CD4-positive, alpha-beta T cell treated with Interferon gamma for 1 hour (primary cell): ENCODE measurements at regions not wholly inside any gene's neighbourhood (a gene's known extent, or its start where the extent isn't known, plus 50 kb on each side); places are given as distances from the start of the nearest gene placed in this dataset.
"Not testable (repeated sequence)": the region's sequence is repeated elsewhere in the genome, so short reads cannot be mapped to it uniquely, and the experiment has no call there.

Experiments used
- DNase-seq: peaks from one replicate; pipeline ENCODE4 v3.0.0-alpha.2; 2020

- DNase-seq = no peak
Measured at GRCh38 chr19:27894906-27895754, 1317.8 kb downstream of the UQCRFS1 start.

DNA sequence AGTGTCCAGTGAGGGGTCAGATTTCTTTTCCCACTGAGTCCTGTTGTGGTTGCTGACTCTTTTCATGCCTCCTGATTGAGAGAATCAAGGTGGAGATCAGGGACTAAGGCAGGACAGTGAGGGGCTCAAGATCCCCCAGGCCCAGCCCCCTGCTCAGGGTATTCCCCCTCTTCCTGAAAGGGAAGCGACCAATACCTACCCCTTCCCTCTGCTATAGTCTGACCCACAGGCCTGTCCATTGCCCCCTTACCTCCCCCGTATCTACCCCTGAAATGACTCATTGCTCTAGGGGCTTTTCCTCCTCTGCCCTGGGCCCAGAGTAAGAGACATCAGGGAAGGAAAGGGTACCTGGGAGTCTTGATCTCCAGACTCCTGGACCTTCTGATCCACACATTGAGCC, 1320.5 kb downstream of the UQCRFS1 start:
- no peak for DNase-seq

DNA sequence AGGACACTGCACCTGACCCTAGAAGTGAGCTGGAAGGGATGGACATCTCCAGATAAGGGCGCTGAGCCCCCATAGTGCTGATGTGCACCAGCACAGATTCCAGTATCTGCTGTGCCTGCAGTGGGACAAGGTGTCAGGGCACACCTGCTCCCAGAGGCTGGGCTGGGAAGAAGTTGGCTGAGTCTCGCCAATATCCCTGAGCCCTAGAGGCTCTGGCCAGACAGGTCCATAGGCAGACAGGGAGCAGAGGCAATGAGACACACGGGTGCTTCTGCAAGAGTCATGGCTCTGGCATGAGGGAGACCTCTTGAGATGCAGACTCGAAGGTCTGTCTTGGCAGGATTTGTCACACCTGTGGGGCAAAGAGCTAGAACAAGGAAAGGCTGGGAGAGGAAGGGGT, 1321.5 kb downstream of the UQCRFS1 start:
- DNase-seq = no peak

- no peak for DNase-seq
Measured at GRCh38 chr19:27890696-27891095, 1322.3 kb downstream of the UQCRFS1 start.

DNA sequence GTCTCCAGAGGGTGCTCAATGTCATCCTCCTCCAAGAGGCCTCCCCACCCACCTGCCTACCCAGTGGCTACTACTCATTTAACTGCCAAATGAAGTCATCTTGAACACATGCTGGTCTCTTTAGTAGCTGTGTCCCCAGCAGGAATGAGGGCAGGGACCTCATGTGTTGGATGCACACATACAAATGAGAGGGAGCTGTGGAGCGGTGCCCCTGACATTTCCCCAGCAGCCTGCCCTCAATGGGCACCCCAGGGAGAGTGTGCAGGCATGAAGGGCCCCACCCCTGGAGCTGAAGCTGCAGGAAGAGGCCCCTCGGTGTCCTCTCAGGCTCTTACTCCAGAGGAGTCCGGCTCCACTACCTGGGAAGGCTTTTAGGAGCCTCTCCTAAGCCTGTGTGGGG, 1322.7 kb downstream of the UQCRFS1 start:
- no peak for DNase-seq

- no peak for DNase-seq
Measured at GRCh38 chr19:27889156-27889555, 1323.8 kb downstream of the UQCRFS1 start.

DNA sequence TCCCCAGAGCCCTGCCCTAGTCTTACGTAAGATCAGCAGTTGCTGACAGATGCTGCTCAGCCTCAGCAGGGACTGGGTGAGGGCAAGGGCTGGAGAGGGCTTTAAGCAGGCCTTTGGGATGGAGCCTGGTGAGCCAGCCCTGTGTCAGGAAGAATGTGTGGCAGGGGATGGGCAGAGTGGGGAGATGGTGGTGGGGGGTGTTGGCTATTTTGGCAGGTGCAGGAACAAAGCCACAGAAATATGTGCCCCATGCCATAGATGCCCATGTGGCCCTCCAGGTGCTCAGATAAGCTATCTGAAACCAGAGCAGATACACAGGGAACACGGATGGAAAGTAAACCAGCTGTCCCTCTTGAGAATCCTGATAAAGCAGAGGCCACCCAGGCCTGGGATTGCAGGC, 1325.0 kb downstream of the UQCRFS1 start:
- DNase-seq = no peak

- no peak for DNase-seq
Measured at GRCh38 chr19:27885359-27885758, 1327.6 kb downstream of the UQCRFS1 start.

GRCh38 chr19:27884376-27884775, 1328.6 kb downstream of the UQCRFS1 start:
- DNase-seq = no peak

- no peak for DNase-seq
Measured at GRCh38 chr19:27881213-27881612, 1331.7 kb downstream of the UQCRFS1 start.

DNA sequence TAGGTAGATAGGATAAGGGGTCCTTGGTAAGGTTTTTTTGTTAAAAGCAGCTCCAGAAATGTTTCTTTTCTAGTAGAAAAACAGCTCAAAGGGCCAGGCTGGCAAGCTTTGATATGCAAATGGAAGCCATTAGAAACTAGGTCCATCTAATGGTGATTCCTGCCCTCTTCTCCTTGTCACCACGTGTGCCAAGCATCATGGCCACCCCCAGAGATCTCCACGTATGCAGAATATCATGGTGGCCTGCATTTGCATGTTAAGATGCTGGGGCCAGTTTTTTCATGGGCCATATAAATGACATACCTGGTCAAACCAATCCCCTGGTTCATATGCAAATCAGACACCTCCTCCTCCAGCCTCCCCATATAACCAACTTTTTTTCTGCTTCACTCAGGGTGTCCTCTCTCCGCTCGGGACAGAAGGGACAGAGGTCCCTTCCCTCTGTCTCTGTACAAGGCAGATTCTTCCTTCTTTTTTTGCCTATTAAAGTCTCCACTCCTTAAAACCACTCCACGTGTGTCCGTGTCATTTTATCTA, 1335.9 kb downstream of the UQCRFS1 start:
- no peak for DNase-seq

DNA sequence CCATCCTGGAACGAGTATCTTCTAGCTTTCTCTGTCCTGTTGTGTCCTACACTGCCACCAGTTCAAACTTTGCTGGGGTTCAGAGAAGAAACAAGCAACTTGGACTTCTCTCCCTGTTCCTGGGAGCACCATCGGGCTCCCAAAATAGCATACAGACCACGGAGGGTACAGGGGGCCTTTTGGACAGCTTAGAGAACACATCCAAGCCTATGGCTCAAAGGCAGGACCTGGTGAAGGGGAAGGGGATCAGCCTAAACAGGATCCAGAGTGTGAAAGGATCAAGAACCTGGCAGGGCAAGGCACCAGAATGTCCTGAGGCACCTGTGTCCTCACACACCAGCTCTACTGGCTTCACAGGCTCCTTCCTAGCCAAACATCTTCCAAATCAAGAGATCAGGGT, 1336.5 kb downstream of the UQCRFS1 start:
- no peak for DNase-seq

DNA sequence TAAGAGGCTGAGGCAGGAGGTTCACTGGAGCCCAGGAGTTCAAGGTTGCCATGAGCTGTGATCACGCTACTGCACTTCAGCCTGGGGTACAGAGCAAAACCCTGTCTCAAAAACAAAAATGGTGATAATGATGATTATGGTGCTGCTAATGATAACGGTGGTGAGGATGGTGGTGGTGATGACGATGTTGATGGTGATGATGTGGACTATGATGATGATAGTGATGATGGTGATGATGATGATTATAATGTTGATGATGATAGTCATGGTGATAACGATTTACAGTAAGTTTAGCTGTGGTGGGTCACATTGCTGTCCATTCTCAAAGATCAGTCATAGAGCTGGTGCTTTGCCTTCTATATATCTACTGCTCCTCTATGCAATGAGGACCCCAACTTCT, 1340.6 kb downstream of the UQCRFS1 start:
- DNase-seq = no peak

DNA sequence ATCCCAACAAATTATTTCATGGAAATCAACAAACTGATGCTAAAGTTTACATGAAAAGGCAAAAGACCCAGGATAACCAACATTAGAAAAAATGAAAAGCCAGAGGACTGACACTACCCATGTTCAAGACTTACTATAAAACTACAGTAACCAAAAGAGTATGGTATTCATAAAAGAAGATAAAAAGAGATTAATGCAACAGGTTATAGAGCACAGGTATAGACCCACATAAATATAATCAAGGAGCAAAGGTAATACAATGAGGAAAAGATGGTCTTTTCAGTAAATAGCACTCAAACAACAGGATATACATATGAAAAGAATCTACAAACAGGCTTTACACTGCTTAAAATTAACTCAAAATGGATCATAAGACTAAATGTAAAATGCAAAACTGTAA, 1342.7 kb downstream of the UQCRFS1 start:
- no peak for DNase-seq

GRCh38 chr19:27868007-27868406, 1344.9 kb downstream of the UQCRFS1 start:
- no peak for DNase-seq

GRCh38 chr19:27865927-27866777, 1346.8 kb downstream of the UQCRFS1 start:
- no peak for DNase-seq

GRCh38 chr19:27861411-27861975, 1351.5 kb downstream of the UQCRFS1 start:
- no peak for DNase-seq

- DNase-seq = no peak
Measured at GRCh38 chr19:27860309-27860934, 1352.5 kb downstream of the UQCRFS1 start.

DNA sequence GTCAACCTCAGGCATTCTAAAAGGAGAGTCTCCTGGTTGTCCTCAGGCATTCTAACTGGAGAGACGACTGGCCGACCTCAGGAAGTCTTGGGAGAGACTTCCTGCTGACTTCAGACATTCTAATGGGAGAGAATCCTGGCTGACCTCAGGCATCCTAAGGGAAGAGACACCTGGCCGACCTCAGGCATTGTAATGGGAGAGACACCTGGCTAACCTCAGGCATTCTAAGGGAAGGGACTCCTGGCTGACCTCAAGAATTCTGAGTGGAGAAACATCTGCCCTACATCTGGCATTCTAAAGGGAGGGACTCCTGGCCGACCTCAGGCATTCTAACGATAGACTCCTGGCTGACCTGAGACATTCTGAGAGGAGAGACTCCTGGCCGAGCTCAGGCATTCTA, 1353.3 kb downstream of the UQCRFS1 start:
- DNase-seq = no peak

- no peak for DNase-seq
Measured at GRCh38 chr19:27858981-27859581, 1353.9 kb downstream of the UQCRFS1 start.

DNA sequence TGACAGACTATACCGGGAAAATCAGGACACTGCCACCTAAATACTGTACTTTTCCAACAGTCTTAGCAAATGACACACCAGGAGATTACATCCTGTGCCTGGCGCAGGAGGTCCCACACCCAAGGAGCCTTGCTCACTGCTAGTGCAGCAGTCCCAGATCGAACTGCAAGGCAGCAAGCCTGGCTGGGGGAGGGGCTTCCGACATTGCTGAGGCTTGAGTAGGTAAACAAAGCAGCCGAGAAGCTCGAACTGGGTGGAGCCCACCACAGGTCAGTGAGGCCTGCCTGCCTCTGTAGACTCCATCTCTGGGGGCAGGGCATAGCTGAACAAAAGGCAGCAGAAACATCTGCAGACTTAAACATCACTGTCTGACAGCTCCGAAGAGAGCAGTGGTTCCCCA, 1360.0 kb downstream of the UQCRFS1 start:
- not testable (repeated sequence) for DNase-seq

- DNase-seq = no peak
Measured at GRCh38 chr19:27851543-27852060, 1361.3 kb downstream of the UQCRFS1 start.
